ENCODE measurements at regions not wholly inside any gene's neighbourhood (a gene's known extent, or its start where the extent isn't known, plus 50 kb on each side); places are given as distances from the start of the nearest gene placed in this dataset.
"Not testable (repeated sequence)": the region's sequence is repeated elsewhere in the genome, so short reads cannot be mapped to it uniquely, and the experiment has no call there.

- FAIRE-seq, result no peak
- no peak for DNase-seq (ENCODE audit: insufficient read length, low spot score)
- no peak for TF ChIP-seq POLR2A (IDR thresholded peaks at IDR 0.05; ENCODE audit: low read depth, low read length)
Measured at GRCh38 chr11:15843309-15843872, 513.0 kb downstream of the SOX6 start.

- FAIRE-seq (no peak), DNase-seq (ENCODE audit: insufficient read length, low spot score) (no peak)
- no peak for TF ChIP-seq POLR2A (IDR thresholded peaks at IDR 0.05; ENCODE audit: low read depth, low read length)
Measured at GRCh38 chr11:15845261-15845660, 511.1 kb downstream of the SOX6 start.

GRCh38 chr11:15848631-15849168 lies 507.6 kb downstream of the SOX6 start:
- TF ChIP-seq POLR2A (IDR thresholded peaks at IDR 0.05; ENCODE audit: low read depth, low read length), result no peak
- DNase-seq (ENCODE audit: insufficient read length, low spot score), result no peak
- no peak for FAIRE-seq

- no peak for FAIRE-seq
- no peak for DNase-seq (ENCODE audit: insufficient read length, low spot score)
- no peak for TF ChIP-seq POLR2A (IDR thresholded peaks at IDR 0.05; ENCODE audit: low read depth, low read length)
Measured at GRCh38 chr11:15849257-15849656, 507.1 kb downstream of the SOX6 start.

- not testable (repeated sequence) for DNase-seq (ENCODE audit: insufficient read length, low spot score); FAIRE-seq
Measured at GRCh38 chr11:15850335-15850734, 506.0 kb downstream of the SOX6 start.

- no peak for FAIRE-seq
- TF ChIP-seq POLR2A (IDR thresholded peaks at IDR 0.05; ENCODE audit: low read depth, low read length), result no peak
- DNase-seq (ENCODE audit: insufficient read length, low spot score), result no peak
Measured at GRCh38 chr11:15851051-15851498, 505.3 kb downstream of the SOX6 start.

GRCh38 chr11:15852179-15852578 lies 504.2 kb downstream of the SOX6 start:
- FAIRE-seq (no peak), DNase-seq (ENCODE audit: insufficient read length, low spot score) (no peak)
- TF ChIP-seq POLR2A (IDR thresholded peaks at IDR 0.05; ENCODE audit: low read depth, low read length), result no peak

- no peak for FAIRE-seq
- no peak for TF ChIP-seq POLR2A (IDR thresholded peaks at IDR 0.05; ENCODE audit: low read depth, low read length)
Measured at GRCh38 chr11:15854245-15854644, 502.1 kb downstream of the SOX6 start.

GRCh38 chr11:15858881-15859280 lies 497.5 kb downstream of the SOX6 start:
- DNase-seq (ENCODE audit: insufficient read length, low spot score), result no peak
- TF ChIP-seq POLR2A (IDR thresholded peaks at IDR 0.05; ENCODE audit: low read depth, low read length), result no peak
- no peak for FAIRE-seq

More at GRCh38 chr11:15854245-15854644, 502.1 kb downstream of the SOX6 start:
- no peak for DNase-seq (ENCODE audit: insufficient read length, low spot score)

GRCh38 chr11:15859411-15859810 lies 496.9 kb downstream of the SOX6 start:
- DNase-seq (ENCODE audit: insufficient read length, low spot score), result no peak
- no peak for FAIRE-seq

GRCh38 chr11:15861256-15861655 lies 495.1 kb downstream of the SOX6 start:
- DNase-seq (ENCODE audit: insufficient read length, low spot score), result no peak
- TF ChIP-seq POLR2A (IDR thresholded peaks at IDR 0.05; ENCODE audit: low read depth, low read length), result no peak
- FAIRE-seq, result no peak

More at GRCh38 chr11:15859411-15859810, 496.9 kb downstream of the SOX6 start:
- no peak for TF ChIP-seq POLR2A (IDR thresholded peaks at IDR 0.05; ENCODE audit: low read depth, low read length)

- FAIRE-seq (no peak), DNase-seq (ENCODE audit: insufficient read length, low spot score) (no peak)
- TF ChIP-seq POLR2A (IDR thresholded peaks at IDR 0.05; ENCODE audit: low read depth, low read length), result no peak
Measured at GRCh38 chr11:15863411-15863810, 492.9 kb downstream of the SOX6 start.

GRCh38 chr11:15864026-15864805 lies 492.1 kb downstream of the SOX6 start:
- no peak for TF ChIP-seq POLR2A (IDR thresholded peaks at IDR 0.05; ENCODE audit: low read depth, low read length)
- FAIRE-seq, result no peak
- DNase-seq (ENCODE audit: insufficient read length, low spot score), result no peak

GRCh38 chr11:15865212-15865987 lies 490.9 kb downstream of the SOX6 start:
- TF ChIP-seq POLR2A (IDR thresholded peaks at IDR 0.05; ENCODE audit: low read depth, low read length), result no peak
- FAIRE-seq, result no peak
- no peak for DNase-seq (ENCODE audit: insufficient read length, low spot score)

Measured in H54 (cell line).